SHP77 treated with DMSO at 0.1 percent for 48 hours (cell line): ENCODE measurements at regions not wholly inside any gene's neighbourhood (a gene's known extent, or its start where the extent isn't known, plus 50 kb on each side); places are given as distances from the start of the nearest gene placed in this dataset.
A peak's percentile ranks its signal among the peaks of the same experiment; 100 is the strongest.

Experiments
- DNase-seq: peaks from one replicate; lab custom pipeline; 2025; lab: John Stamatoyannopoulos, UW

DNA sequence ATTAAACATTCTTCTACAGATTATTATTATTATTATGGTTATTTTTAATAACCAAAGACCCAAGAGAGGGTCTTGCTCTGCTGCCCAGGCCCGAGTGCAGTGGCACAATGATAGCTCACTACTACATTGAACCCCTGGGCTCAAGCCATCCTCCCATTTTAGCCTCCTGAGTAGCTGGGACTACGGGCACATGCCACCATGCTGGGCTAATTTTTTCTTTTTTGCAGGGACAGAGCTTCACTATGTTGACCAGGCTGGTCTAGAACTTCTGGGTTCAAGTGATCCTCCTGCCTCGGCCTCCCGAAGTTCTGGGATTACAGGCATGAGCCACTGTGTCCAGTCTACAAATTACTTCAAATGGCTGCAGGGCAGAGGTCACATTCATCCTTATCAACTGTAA lies 179.8 kb downstream of the KCNRG start:
- DNase-seq = no peak

DNA sequence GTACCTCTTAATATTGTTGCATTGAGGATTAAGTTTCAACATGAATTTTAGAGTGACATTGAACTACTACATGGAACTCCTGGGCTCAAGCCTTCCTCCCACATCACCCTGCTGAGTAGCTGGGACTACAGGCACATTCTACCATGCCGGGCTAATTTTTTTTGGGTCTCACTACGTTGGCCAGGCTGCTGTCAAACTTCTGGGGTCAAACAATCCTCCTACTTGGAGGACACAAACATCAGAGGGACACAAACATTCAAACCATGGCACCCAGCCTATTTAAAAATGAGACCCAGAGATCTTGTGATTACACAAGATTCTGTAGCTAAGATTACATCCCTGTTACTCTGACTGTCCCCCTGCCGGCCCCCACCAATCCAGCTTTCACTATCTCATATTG lies 180.9 kb downstream of the KCNRG start:
- DNase-seq = no peak

DNA sequence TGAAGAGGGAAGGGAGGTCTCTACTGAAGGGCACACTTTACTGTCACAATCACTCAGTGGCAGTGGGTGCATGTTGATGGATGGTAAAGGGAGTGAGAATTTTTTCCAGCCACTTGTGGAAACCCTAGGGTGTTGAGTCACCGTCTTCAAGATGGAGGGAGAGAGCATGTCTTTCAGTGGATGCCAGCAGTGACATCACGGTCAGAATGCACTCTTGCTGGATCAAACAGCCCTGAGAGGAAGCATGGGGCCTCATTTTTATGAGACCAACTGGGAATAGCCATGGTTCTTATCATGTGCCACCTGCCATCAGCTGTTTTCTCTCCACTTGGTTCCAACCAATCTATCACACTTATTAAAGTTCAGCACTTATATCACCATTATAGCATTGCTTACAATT lies 182.5 kb downstream of the KCNRG start:
- no peak for DNase-seq

DNA sequence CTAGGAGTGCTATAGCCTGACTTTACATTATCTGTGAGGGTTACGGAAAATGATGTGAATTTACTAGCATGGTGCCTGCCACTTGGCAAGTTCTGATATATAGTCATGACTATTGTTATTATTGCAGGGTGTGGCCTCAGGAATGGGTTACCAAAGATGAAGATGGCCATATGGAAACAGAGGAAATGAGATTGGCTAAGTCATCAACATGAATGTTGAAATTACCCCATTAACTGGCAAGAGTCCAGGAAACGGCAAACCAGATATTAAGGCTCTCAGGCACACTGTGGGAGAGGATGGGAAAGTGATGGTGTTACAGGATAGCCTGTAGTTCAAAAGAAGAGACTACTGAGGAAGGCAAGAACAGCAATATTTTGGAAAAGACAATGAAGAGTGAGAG lies 183.3 kb downstream of the KCNRG start:
- no peak for DNase-seq

DNA sequence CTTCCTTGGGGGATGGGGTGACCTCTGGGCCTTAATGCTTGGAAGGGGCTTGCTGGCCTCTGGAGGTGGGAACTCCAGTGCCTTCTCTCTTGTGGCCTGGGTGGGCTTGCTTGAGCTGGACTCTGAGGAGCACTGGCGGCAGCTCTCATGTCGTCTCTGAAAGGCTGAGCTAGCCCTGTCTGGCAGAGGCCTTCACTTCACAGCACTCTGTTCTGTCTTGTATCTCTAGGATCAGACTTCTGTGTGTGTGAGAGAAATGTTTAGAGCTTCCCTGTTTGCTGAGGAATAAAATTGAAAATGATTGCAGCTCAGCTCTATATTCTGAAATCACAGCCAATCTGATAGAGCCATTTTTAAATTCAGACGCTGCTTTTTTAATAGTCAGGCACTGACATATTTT lies 185.3 kb downstream of the KCNRG start:
- DNase-seq = no peak

DNA sequence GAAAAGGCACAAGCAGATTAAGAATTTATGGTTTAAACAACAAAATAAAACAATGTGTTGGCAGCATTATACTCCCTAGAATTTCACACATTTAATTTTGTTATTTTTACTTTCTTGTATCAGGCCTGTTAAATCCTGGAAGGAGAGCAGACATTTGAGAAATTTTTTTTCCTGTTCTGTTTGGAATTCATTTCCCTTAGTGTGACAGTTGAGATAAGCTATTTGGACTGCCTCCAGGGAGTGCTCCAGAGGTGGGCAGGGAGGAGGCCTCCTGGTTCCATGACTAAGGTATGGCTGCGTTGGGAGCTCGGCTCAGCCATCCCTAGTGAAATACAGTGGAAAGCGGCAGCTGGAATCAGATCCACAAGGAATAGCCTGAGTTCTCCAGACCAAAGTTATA lies 185.7 kb downstream of the KCNRG start:
- DNase-seq = no peak

DNA sequence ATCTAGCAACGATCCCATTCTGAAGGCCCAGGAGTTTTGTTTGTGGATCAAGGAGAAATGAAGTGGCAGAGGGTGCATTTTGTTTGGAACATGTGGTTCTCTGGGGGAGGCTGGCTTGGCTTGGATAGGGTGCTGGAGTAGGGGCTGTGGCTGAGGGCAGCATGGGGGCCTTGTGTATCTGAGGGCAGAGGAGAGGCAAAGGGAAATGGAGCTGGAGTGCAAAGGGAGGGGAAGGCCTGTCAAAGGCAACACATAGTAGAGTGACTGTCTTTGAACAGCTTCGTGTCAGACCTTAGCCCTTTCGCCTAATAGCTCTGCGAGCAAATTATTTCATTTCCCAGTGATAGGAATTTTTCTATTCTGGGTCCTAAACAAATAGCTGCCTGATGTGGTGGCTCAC lies 187.2 kb downstream of the KCNRG start:
- DNase-seq = no peak

DNA sequence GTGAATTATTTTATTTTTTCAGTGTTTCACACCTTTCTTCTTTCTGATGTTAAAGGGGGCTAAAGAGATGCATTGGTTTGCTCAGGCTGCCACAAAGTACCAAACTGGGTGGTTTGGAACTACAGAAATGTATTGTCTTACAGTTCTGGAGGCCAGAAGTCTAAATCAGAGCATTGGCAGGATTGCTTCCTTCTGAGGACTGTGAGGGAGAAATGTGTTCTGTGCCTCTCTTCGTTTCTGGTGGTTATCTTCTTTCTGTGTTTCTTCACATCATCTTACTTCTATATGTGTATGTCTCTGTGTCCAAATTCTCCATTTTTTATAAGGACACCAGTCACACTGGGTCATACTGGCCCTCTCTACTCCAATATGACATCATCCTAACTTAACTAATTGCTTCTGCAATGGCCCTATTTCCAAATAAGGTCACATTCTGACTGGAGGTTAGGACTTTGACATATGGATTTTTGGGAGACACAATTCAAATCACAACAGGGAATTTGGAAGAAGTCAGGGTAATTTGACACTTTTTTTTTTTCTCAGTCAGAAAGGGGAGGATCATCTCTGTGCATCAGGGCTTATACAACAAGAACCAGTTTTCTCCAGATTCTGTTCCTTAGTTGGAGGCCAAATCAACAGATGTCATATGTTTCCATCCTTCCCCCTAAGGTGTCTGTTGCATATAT lies 188.2 kb downstream of the KCNRG start:
- DNase-seq = no peak

DNA sequence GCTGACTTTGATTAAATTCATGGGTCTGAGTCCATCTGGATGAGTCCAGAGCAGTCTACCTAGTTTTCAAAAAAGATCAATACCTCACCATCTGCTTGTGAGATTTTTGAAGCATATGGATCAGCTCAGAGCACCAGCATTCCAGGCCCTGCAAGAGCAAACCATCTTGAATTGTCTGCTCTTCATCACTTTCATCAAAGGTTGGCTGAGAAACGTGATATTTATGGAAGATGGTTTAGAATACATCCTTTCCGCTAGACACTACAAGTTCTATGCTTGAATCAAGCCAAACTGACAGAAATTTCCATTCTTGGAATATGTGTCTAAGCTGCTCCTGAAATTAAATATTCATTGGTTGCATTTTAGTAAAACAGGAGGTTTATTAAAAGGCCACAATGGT lies 190.3 kb downstream of the KCNRG start:
- DNase-seq = no peak

DNA sequence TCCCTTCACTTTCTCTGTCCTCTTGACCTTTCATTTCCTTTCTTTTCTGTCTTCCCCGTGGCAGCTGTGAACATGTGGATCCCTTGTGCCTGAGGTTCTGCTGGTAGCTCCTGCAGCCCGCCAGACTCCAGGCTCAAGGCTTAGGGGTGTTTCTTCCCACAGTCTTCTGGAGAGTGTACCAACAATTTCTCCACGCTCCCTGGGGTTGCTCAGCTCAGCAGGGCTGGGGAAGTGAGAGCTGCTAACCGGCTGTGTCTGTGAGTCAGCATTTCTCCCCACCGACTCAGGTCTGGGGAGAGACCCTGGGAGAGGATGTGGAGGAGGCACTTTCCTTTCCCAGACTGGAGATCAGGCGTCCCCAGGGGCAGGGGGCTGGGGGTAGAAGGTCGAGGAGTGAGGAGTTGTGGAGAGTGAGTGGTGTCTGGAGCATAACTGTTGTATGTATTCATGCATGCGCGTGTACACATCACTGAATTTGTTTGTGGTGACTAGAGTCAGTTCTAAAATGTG lies 193.6 kb downstream of the KCNRG start:
- DNase-seq = no peak

DNA sequence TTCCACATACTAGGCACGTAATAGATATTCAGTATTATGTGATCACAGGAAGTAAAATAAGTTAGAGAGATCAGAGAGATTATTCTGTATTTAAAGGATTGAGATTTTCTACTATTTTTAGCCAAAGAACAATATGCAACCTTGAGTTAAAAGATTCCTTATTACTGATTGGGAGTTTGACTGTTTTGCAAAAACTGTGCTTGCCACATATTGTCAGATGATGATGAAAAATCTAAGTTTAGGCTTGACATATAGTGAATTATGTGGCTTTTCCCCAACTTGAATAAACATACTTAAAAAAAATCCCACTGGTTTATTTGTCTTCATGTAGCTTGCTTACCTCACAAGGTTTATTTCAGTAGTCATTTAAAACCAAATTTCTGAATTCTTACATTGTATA lies 194.4 kb downstream of the KCNRG start:
- DNase-seq = no peak

DNA sequence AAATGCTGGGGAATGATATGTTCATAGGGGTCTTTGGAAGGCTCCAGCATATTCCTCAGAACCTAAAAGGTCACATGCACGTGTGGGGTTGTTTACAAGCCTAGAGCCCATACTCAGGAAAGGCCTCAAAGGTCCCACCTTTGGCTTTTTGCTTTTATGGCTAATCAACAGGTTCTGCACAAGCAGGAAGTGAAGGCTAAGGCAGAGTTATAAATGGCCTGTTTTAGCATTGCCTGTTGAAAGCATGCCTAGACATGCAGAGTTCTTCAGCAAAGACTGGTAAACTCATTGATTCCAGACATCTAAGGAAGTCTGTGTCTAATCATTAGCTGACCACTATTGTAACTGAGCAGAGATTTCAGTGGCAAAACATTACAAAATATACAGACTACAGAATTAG lies 198.3 kb downstream of the KCNRG start:
- no peak for DNase-seq

DNA sequence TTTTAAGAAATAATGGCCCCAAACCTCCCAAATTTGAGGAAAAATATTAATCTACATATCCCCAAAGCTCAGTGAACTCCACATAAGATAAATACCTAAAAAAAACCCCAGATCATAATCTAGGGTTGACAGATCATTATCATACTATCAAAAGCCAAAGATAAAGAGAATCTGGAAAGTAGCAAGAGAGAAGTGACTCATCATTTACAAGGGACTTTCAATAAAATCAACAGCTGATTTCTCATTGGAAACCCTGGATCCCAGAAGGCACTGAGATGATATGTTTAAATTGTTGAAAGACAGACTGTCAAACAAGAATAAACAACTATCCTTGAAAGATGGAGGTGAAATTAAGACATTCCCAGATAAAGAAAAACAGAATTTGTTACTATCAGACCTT lies 199.3 kb downstream of the KCNRG start:
- no peak for DNase-seq

DNA sequence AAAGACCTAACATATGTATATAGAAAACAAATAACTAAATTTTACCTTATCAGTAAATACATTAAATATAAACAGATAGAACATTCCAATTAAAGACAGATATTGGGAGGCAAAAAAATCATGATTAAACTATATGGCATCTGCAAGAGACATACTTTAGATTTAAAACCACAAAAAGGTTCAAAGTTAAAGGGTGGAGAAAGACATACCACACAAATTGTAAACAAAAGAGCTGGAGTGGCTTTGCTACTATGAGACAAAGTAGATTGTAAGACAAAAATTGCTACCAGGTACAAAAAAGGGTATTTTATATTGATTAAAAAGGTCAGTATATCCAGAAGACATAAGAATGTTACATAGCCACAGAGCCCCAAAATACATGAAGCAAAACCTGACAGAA lies 200.2 kb downstream of the KCNRG start:
- no peak for DNase-seq

DNA sequence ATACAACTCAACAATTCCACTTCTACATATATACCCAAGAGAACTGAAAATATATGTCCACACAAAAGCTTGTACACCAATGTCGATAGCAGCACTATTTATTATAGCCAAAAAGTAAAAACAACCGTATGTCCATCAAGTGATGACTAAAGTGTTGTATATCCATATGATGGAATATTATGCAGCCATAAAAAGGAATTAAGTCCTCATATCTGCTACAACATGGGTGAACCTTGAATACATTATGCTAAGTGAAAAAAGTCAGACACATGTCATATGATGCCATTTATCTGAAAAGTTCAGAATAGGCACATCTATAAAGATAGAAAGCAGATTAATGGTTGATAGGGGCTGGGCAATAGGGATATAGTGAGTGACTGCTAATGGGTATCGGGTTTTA lies 204.5 kb downstream of the KCNRG start:
- no peak for DNase-seq

DNA sequence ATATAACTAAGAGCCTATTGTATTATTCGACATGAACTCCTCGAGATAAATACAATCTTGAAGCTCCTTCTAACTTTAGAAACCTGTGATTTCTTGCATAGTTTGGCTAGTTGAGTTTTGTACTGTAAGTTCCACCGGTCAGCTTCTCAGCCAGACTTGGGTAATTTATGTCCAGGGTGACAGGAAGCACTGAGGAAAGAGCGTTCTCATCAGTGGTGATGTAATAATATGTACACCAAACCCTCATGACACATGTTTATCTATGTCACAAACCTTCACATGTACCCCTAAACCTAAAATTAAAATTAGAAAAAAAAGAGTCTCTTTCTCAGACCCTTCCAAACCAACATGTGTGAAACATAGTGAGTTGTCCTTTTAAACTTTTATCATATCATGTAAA lies 205.7 kb downstream of the KCNRG start:
- no peak for DNase-seq

DNA sequence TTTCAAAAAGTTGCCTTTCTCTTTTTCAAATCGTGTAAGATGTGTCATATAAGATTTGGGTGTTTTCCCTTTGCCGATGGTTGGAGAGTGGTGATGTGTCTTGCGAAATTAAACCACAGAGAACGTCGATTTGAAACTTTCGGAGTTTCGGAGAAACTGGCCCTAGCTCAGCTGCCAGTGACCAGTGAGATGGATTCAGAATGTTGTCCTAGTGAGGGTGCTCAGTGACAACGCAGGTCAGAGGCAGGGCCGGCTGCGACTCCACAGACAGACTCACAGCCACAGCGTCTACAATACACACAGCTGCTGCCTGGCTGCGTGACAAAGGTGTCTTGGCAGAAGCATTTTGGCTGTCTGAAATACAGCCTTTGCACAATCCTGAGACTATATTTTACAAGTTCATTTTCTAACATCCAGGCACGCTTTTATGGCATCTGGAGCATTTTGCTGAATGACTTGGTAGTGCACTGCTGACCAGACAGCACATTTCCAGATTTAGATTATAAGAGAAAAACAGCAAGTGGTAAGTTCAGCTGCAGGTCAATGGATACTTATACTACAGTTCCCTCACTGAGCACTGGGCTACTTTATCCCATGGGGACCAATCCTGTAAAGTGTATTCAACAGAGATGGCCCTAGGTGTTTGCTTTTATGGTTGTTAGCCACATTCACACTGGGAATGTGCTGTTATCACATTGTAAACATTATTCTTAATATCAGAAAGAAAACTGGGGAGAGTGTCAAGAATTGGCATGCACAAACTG lies 207.5 kb downstream of the KCNRG start:
- peak; percentile 58 for DNase-seq

DNA sequence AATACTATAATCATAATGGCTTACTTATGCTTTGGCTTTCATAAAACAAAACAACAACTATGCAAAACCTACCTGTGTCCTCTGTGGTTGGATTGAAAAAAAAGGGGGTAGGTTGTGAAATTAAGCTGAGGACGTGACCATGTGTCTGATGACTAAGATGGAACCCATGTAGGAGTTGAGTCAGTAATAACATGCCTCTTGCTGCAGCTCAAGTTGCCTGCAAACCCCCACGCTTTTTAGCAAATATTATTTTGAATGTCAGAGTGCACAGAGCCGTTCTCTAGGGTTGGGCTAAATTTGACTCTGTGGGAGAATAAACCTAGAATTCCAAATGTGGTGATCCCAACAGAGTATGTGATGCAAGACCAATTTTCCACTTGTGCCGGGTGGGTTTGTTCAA lies 209.3 kb downstream of the KCNRG start:
- no peak for DNase-seq

DNA sequence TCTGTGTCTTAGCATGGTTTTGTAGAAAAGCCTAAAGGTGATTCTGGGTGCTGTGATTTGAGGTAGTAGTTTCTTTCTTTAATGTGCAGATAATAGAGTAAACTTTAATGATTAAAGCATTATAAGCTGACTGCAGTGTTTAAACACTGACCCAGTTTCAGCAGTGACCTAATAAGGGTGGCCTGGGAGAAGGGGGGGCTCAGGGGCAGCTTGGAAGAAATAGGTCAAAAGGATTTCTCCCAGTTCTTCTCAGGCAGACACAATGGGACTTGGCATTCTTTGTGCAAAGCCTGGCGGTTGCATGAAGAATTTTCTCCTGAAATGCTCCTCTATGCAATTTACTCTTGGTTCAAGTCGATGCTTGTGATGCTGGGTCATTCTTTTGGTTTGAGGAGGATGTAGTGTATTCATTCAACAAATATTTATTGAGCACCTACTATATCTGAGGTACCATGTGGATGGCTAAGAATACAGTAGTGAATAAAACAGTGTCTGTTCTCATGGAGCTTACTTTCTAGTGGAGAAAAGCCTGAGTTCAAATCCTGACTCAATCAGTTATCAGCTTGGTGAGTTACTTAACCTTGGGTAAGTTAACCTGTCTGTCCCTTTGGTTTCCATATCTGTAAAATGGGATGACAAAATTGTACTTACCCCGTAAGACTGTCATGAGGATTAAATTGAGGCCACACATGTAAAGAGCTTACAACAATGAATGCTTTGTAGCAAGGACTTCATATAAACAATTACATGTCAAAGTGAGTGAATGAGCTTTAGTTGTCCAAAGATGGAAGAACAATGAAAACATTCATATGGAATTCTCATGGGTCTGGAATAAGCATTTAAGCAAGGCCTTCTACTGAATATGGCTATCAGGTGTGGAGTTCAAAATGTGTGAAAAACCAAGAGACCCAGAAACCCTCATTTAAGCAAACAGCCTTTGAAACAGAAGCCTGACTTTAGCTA lies 210.2 kb downstream of the KCNRG start:
- no peak for DNase-seq

DNA sequence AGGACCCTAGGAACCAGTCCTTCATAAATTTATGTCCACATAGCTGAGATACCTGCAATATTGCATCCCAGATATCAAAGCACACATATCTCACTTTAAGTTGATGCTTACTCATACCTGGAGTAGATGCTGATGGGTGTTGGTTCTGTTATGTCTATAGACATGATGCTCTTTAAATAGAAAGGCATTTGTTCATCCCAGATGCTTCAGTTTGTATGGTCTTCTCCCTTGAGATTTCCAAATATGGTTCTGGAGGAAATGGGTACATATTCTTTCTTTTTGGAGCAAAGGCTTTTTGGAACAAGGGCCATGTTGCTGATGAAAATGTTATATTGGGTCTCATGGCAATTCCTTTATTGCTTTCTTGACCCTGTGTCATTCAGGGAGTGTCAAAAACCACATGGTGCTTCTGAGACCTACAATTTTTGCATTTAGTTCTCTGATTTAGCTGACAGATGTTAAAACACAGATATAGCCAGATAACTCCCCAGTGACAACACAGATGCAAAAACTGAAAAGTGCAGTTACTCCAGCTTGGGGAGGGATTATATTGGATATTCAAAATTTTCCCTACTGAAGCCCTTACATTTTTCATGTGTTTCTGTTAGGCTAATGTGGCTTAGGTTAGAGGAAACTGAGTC lies 211.4 kb downstream of the KCNRG start:
- DNase-seq = no peak

DNA sequence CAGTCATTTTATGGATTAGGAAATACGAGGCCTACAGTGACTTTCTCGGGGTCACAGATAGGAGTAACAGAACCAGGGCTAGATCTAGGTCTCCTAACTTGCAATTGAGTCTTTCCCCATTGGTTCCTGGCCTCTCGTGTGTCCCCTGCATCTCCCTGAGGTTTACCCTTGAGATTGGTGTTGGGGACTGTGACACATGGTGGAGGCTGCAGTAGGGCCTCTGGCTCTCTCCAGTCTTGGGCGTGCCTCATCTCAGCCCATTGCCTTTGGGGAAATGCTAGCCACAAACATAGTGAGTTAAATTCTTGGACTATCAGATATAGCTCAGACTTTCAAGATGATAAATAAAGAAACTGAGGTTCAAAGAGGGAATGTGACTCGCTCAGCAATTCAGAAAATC lies 212.1 kb downstream of the KCNRG start:
- DNase-seq = no peak

DNA sequence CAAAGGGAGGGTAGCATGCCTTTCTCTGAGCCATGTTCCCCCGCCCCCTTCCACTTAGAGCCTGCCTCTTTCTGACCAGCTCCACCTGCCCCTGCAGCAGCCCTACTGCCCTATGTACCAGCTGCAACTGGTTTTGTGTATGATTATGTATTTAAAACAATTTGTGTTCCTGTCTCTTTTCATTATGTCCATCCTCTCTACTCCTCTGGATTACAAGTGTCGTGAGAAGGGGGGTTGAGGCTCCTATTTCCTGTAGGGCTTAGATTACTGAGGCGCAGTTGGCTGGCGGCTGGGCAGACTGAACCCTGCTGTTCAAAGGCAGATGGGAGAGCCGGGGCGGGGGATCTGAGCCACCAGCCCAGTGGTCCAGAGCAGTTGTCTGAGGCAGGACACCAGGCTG lies 213.3 kb downstream of the KCNRG start:
- peak; percentile 24 for DNase-seq
